ENCODE measurements at regions not wholly inside any gene's neighbourhood (a gene's known extent, or its start where the extent isn't known, plus 50 kb on each side); places are given as distances from the start of the nearest gene placed in this dataset.

GRCh38 chr20:60648556-60648955, 603.5 kb upstream of the CDH4 start:
- DNase-seq, result no peak

- no peak for DNase-seq
Observed at GRCh38 chr20:60649541-60649940, 602.5 kb upstream of the CDH4 start.

- no peak for DNase-seq
Observed at GRCh38 chr20:60650087-60650486, 602.0 kb upstream of the CDH4 start.

DNA sequence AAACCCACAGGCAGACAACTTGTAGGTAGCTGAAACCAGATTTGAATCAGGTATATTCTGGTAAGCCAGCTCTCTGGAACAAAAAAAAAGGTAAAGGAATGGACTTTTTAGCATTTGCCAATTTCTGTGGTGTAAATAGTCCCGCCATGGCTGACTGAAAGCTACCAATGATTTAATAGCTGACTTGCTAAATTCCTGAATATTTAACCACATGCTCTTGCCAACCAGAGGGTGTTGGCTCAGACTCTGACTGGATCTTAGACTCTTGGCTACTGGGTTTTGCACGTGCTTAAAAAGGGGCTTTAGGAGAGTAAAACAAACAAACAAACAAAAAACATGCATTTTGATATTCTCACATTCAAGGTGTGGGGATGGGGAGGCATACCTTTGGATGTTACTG, 600.0 kb upstream of the CDH4 start:
- DNase-seq, result no peak

GRCh38 chr20:60652615-60653014, 599.4 kb upstream of the CDH4 start:
- peak in 1 of 5 experiments; percentile 1 for DNase-seq

- no peak for DNase-seq
Observed at GRCh38 chr20:60653111-60653845, 598.8 kb upstream of the CDH4 start.

DNA sequence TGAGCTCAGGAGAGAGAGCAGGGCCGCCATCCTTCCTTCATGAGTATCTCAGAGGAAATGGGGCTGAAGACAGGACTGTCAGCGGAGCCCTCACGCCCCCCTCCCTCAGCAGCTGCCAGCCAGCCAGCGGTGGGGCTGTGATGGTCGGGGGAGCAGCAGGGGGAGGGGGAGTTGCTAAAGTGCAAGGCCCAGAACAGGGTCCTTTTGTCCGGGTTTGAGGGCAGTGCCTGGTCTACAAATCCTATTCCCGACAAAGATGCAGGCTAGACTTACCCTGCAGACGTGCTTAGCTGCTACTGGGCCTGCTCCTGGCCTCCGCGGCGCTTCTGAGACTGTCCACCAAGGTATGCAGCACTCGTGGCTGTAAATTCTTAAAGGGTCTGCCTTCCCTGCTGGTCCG, 593.4 kb upstream of the CDH4 start:
- no peak for DNase-seq

DNA sequence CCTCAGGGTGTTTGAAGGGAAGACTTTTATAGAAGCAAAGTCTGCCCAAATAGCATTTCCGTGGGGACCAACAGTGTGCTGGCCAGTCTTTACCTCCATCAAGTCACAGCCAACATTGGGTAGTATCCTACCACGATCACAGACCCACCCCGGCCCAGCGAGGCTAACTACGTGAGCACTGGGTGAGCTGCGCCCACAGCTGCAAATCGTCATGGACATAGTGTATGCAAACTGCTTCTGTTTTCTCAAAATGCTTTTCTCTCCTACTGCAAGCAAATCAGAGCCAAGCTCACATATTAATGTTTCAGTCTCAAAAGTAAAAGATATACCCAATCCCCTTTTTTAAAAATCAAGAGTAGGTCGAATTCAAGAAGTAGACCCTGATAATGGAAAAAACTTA, 592.8 kb upstream of the CDH4 start:
- DNase-seq, result no peak

DNA sequence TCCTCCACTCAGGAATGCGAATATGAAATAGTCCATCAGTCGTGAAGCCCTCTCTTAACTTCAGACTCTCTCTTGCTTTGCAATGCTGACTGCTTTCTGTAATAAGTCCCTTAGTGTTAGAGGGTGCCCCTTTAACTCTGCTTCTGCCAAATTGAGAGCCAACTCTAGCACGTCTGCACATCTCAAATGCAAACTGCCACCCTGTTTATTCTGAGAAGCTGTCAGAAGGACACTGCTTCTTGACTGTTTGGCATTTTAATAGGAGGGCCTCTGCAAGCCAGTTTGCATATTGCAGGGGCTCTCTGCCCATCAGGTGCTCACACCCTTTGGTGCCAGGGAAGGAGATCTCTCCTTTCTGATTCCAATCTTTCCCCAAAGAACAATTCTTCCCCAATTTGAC, 589.8 kb upstream of the CDH4 start:
- DNase-seq, result no peak

DNA sequence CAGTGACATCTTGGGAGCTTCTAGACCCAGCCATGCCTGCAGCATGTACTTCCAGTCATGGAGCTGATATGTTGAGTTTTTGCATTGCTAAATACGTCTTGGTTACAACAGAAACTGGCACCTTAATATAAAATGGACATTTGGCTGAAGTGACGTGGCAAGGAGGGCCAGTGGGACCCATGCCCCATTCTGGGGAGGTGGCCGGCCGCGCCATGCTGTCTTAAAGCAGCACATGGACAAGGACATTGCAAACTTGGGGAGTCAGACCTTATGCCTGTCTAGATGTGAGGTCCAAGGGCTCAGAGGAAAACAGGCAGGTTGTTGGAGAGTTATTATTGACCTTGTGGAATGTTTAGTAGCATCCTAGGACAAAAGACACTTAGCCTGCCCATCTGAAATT, 588.0 kb upstream of the CDH4 start:
- no peak for DNase-seq

DNA sequence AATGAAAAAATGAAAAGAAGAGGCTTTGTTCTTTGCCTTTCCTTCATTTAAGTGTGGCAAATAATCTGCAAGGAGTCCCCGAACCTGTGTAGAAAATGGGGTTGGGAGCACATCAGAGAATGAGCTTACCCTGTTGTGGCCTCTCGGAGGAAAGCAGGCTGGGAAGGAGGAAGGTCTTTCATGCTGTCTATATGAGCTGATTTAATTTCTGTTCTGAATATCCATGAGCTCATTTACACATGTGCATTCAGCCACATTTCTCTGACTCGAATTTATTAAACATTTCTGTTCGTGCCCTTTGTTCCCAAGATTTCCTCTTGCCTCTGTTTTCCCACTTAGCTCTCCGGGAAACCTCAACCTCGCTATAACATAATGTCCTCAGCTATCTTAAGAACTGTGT, 584.4 kb upstream of the CDH4 start:
- no peak for DNase-seq

- no peak for DNase-seq
Observed at GRCh38 chr20:60669211-60669610, 582.9 kb upstream of the CDH4 start.

DNA sequence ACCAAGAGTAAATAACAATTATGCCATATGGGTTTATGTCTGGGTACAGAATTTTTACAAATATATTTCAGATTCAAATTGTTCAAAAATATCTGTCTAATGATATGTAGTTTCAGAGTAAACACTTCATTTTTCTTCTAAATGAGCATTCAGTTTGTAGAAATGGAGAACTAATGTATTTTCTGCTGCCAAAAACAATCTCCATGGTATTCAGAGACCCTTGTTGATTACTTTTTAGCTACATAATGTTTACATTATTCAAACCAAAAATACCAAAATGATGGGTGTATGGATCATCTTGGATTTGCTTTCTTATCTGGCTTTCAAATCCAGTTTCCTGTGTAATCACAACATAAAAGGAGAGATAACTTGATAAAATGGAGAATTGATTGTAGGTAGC, 576.0 kb upstream of the CDH4 start:
- no peak for DNase-seq

DNA sequence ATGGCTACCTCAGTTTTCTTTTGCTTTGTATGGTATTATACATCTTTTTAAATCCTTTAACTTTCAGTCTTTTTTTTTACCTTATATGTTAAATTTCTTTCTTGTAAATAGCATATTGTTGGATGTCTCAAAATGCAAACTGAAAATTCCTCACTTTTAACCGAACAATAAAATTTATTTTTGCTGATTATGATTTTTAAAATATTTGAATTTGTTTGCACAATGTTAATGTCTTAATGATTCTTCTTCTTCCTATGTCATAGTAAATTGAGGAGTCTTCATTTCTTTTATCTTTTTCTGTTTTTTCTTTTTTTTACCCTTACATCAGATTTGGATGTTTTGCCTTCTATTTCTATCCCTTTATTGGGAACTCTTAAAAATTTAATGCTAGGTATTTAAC, 574.2 kb upstream of the CDH4 start:
- no peak for DNase-seq

GRCh38 chr20:60680554-60680953, 571.5 kb upstream of the CDH4 start:
- no peak for DNase-seq

- DNase-seq, result no peak
Observed at GRCh38 chr20:60687213-60687612, 564.8 kb upstream of the CDH4 start.

GRCh38 chr20:60690771-60691170, 561.3 kb upstream of the CDH4 start:
- DNase-seq, result no peak

DNA sequence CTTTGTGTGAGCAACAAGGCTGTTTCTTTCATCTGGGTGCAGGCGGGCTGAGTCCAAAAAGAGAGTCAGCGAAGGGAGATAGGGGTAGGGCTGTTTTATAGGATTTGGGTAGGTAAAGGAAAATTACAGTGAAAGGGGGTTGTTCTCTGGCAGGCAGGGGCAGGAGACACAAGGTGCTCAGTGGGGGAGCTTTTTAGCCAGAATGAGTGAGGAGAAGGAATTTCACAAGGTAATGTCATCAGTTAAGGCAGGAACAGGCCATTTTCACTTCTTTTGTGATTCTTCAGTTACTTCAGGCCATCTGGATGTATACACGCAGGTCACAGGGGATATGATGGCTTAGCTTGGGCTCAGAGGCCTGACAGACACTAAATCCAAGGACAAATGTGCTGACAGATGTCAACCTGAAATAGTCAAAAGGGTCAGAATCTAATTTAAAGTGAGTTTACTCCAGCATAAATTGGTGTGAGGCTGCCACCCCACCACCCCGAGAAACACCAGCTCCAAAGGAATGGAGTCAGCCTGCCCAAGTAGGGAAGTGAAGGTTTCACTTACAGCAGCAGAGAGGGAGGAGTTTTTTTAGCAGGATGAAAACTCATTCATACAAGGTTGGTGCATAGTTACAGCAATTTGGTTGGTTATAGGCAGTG, 560.0 kb upstream of the CDH4 start:
- DNase-seq, result no peak

GRCh38 chr20:60693496-60694133, 558.4 kb upstream of the CDH4 start:
- DNase-seq, result no peak

DNA sequence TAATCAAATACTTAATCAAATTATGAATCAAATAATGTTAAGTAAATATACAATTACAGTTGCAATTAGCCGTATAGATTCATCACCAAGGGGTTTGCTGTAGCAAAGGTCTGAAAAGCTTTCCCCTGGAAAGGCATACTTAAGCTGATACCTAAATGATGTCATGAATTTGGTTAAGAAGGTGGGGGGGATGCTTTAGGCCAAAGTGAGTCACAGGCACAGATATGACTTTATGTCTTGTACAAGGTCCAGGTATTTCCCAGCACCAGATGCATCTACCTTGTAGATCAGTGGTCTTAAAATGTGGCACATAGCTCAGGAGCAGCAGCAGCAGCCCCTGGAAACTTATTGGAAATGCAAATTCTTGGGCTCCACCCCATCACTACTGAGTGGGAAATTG, 557.3 kb upstream of the CDH4 start:
- DNase-seq, result no peak

GRCh38 chr20:60695226-60696000, 556.6 kb upstream of the CDH4 start:
- peak in 1 of 5 experiments; percentile 27 for DNase-seq

- no peak for DNase-seq
Observed at GRCh38 chr20:60697252-60697651, 554.8 kb upstream of the CDH4 start.

GRCh38 chr20:60700728-60701127, 551.3 kb upstream of the CDH4 start:
- no peak for DNase-seq

Data from T-helper 2 cell (primary cell).